WTC11 (cell line): ENCODE measurements at regions not wholly inside any gene's neighbourhood (a gene's known extent, or its start where the extent isn't known, plus 50 kb on each side); places are given as distances from the start of the nearest gene placed in this dataset.

ENCODE experiments used
- ATAC-seq: fragments of 200-7000 bp; cut with Tn5 transposase; 2 replicates; pipeline ENCODE4 v1.10.0; 2021; ENCODE audit warnings: mild to moderate bottlenecking, moderate library complexity
- CTCF ChIA-PET: fragments of 300-600 bp; sonication (Branson Sonifier 250); formaldehyde crosslinking; loops from one replicate; lab custom pipeline; 2021; ENCODE audit warnings: antibody characterized with exemption; lab: Charles Lee
- POLR2A ChIA-PET: fragments of 350-600 bp; sonication (Branson Sonifier 250); formaldehyde crosslinking; loops from one replicate; lab custom pipeline; 2021; ENCODE audit warnings: antibody characterized with exemption; lab: Charles Lee
- DNase-seq: peaks from one replicate; pipeline ENCODE4 v3.0.0; 2021; ENCODE audit warnings: low spot score
- H3K27ac Mint-ChIP-seq: 2 replicates; pipeline ENCODE4 v1.8.0; 2021; ENCODE audit warnings: mixed read lengths
- H3K27me3 Mint-ChIP-seq: 2 replicates; pipeline ENCODE4 v1.8.0; 2021; ENCODE audit warnings: low read depth, mild to moderate bottlenecking, moderate library complexity, mixed read lengths
- H3K36me3 Mint-ChIP-seq: 2 replicates; pipeline ENCODE4 v1.8.0; 2021; ENCODE audit warnings: mixed read lengths
- H3K4me1 Mint-ChIP-seq: 2 replicates; pipeline ENCODE4 v1.8.0; 2022; ENCODE audit warnings: mixed read lengths
- H3K4me3 Mint-ChIP-seq: 2 replicates; pipeline ENCODE4 v1.8.0; 2021; ENCODE audit warnings: mild to moderate bottlenecking, moderate library complexity, mixed read lengths
- H3K9me3 Mint-ChIP-seq: 2 replicates; pipeline ENCODE4 v1.8.0; 2021; ENCODE audit warnings: mixed read lengths
- ELF4 ChIP-seq: sonication (generic); formaldehyde crosslinking; IDR thresholded peaks from 2 replicates; pipeline ENCODE4 v1.8.1; 2022; ENCODE audit warnings: low read depth, mild to moderate bottlenecking, moderate library complexity, missing genetic modification reagents
- ETV6 ChIP-seq: sonication (generic); formaldehyde crosslinking; IDR thresholded peaks from 2 replicates; pipeline ENCODE4 v1.8.1; 2022; ENCODE audit warnings: mild to moderate bottlenecking, missing genetic modification reagents
- IRF2 ChIP-seq: sonication (generic); formaldehyde crosslinking; IDR thresholded peaks from 2 replicates; pipeline ENCODE4 v1.8.0; 2022; ENCODE audit warnings: low read depth, missing genetic modification reagents, borderline replicate concordance
- JUN ChIP-seq: sonication (generic); formaldehyde crosslinking; IDR thresholded peaks from 2 replicates; pipeline ENCODE4 v1.8.0; 2023; ENCODE audit warnings: mild to moderate bottlenecking, missing genetic modification reagents
- NR1H2 ChIP-seq: sonication (generic); formaldehyde crosslinking; IDR thresholded peaks from 2 replicates; pipeline ENCODE4 v1.9.0; 2021; ENCODE audit warnings: mild to moderate bottlenecking, moderate library complexity, missing genetic modification reagents
- TF ChIP-seq, protein P1 (sequence below): sonication (generic); formaldehyde crosslinking; IDR thresholded peaks from 2 replicates; pipeline ENCODE4 v1.8.0; 2022; ENCODE audit warnings: mild to moderate bottlenecking, missing genetic modification reagents
- TF ChIP-seq, protein P2 (sequence below): sonication (generic); formaldehyde crosslinking; IDR thresholded peaks from 2 replicates; pipeline ENCODE4 v1.8.1; 2022; ENCODE audit warnings: mild to moderate bottlenecking, missing genetic modification reagents, moderate library complexity, borderline replicate concordance
- TF ChIP-seq, protein P3 (sequence below): sonication (generic); formaldehyde crosslinking; IDR thresholded peaks from 2 replicates; pipeline ENCODE4 v1.8.1; 2022; ENCODE audit warnings: low read depth, missing genetic modification reagents, borderline replicate concordance
- TF ChIP-seq, protein P4 (sequence below): sonication (generic); formaldehyde crosslinking; IDR thresholded peaks from 2 replicates; pipeline ENCODE4 v1.8.0; 2022; ENCODE audit warnings: mild to moderate bottlenecking, missing genetic modification reagents
- TF ChIP-seq, protein P5 (sequence below): sonication (generic); formaldehyde crosslinking; IDR thresholded peaks from 2 replicates; pipeline ENCODE4 v1.8.1; 2023; ENCODE audit warnings: mild to moderate bottlenecking, missing genetic modification reagents, moderate library complexity
- TF ChIP-seq, protein P6 (sequence below): sonication (generic); formaldehyde crosslinking; conservative IDR thresholded peaks from 2 replicates; pipeline ENCODE4 v1.8.1; 2023; ENCODE audit warnings: mild to moderate bottlenecking, low read depth, missing genetic modification reagents, moderate library complexity
- TF ChIP-seq, protein P7 (sequence below): sonication (generic); formaldehyde crosslinking; IDR thresholded peaks from 2 replicates; pipeline ENCODE4 v1.8.1; 2022; ENCODE audit warnings: missing genetic modification reagents, borderline replicate concordance

DNA sequence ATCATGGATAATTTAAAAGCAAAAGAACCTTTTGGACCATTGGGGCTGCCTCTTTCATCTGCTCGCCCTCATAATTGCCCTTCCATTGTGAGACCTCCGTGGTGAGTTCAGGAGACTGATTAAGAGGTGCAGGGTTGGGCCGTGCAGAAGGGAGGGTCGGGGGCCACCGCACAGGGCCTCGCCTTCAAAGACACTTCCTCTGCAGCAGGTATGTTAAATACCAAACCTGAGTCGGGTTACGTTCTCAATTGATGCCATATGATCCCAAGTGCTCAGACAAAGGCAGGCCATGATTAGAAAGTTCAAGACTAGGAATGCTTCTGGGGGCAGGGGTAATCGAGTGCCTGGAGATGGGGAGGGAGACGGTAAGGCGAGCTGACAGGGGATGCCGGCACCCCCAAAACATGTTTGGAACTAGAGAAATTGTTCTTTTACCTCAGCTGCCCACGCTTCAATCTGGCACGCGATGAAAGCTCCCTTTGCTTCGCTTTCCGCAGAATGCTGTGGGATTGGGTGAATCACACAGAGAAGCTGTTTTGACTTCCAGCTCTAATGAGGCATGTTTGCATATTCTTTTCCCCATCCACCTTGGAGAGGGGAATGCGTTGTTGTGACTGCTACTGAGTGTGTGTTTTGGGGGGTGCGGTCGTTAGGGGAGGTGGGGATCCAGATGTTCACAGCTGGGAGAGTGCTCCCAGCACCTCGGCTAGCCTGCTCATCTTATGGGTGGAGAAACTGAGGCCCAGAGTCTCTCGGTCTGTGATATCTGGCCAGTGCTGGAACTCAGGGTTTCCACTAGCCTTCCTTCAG lies 309.1 kb downstream of the MYCN start:
- peak overlapping the region; percentile 38 for H3K4me3 Mint-ChIP-seq
- no peak overlapping the region for H3K27ac Mint-ChIP-seq
- DNase-seq (no peak), ATAC-seq (peak; percentile 70)
- ChIA-PET POLR2A (no interaction called here), CTCF (interaction anchor here (1.1 kb wide), 1 partner anchor 9 kb away, joined by 3 read pairs; no protein-coding TSS in a partner anchor)
- H3K27me3 Mint-ChIP-seq, result peaks cover 2% of the 10 kb centered on the region; the same call in 1 of the 2 replicates
- peaks cover 12% of the 10 kb centered on the region for H3K9me3 Mint-ChIP-seq
- H3K36me3 Mint-ChIP-seq, result peaks cover 5% of the 10 kb centered on the region; the same call in 1 of the 2 replicates
- peaks cover 23% of the 10 kb centered on the region for H3K4me1 Mint-ChIP-seq
- 0 out of 2 replicates have a peak, but pooled peaks have one; percentile 44 for TF ChIP-seq ETV6 (CRISPR knock-in tag)
- TF ChIP-seq, protein P1, sequence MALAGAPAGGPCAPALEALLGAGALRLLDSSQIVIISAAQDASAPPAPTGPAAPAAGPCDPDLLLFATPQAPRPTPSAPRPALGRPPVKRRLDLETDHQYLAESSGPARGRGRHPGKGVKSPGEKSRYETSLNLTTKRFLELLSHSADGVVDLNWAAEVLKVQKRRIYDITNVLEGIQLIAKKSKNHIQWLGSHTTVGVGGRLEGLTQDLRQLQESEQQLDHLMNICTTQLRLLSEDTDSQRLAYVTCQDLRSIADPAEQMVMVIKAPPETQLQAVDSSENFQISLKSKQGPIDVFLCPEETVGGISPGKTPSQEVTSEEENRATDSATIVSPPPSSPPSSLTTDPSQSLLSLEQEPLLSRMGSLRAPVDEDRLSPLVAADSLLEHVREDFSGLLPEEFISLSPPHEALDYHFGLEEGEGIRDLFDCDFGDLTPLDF (CRISPR knock-in tag), result no peak
- no peak for TF ChIP-seq IRF2 (CRISPR knock-in tag)
- TF ChIP-seq, protein P2, sequence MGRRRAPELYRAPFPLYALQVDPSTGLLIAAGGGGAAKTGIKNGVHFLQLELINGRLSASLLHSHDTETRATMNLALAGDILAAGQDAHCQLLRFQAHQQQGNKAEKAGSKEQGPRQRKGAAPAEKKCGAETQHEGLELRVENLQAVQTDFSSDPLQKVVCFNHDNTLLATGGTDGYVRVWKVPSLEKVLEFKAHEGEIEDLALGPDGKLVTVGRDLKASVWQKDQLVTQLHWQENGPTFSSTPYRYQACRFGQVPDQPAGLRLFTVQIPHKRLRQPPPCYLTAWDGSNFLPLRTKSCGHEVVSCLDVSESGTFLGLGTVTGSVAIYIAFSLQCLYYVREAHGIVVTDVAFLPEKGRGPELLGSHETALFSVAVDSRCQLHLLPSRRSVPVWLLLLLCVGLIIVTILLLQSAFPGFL (CRISPR knock-in tag), result no peak
- no peak for TF ChIP-seq JUN (CRISPR knock-in tag)
- TF ChIP-seq, protein P3, sequence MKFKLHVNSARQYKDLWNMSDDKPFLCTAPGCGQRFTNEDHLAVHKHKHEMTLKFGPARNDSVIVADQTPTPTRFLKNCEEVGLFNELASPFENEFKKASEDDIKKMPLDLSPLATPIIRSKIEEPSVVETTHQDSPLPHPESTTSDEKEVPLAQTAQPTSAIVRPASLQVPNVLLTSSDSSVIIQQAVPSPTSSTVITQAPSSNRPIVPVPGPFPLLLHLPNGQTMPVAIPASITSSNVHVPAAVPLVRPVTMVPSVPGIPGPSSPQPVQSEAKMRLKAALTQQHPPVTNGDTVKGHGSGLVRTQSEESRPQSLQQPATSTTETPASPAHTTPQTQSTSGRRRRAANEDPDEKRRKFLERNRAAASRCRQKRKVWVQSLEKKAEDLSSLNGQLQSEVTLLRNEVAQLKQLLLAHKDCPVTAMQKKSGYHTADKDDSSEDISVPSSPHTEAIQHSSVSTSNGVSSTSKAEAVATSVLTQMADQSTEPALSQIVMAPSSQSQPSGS (CRISPR knock-in tag), result no peak
- TF ChIP-seq, protein P4, sequence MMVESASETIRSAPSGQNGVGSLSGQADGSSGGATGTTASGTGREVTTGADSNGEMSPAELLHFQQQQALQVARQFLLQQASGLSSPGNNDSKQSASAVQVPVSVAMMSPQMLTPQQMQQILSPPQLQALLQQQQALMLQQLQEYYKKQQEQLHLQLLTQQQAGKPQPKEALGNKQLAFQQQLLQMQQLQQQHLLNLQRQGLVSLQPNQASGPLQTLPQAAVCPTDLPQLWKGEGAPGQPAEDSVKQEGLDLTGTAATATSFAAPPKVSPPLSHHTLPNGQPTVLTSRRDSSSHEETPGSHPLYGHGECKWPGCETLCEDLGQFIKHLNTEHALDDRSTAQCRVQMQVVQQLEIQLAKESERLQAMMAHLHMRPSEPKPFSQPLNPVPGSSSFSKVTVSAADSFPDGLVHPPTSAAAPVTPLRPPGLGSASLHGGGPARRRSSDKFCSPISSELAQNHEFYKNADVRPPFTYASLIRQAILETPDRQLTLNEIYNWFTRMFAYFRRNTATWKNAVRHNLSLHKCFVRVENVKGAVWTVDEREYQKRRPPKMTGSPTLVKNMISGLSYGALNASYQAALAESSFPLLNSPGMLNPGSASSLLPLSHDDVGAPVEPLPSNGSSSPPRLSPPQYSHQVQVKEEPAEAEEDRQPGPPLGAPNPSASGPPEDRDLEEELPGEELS (CRISPR knock-in tag), result 0 out of 2 replicates have a peak, but pooled peaks have one; percentile 18

DNA sequence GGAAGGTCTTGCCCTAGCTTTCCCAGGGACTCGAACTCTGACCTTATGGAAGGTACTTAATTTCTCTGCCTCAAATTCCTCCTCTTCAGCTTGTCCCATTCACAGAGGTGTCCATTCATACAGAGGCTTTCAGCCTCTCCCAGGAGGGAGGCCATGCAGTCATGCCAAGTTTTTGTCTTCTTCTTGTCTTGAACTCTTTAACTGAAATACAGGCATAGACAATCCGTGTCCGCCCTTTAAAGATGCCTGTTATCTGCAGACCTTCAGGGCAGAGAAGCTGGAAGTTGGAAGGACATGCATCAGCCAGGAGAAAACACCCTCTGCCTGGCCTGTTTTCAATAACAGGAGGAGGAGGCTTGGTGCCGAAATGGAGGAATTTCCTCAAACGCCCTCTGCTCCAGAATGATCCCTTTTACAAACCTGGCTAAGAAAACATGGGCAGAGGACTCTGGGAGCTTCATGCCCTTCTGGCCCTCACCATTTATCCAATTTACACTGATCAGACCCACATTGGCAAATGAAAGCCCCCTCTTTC lies 308.3 kb downstream of the MYCN start:
- ATAC-seq, result no peak
- Mint-ChIP-seq H3K9me3 (peaks cover 4% of the 10 kb centered on the region), H3K27me3 (peaks cover 2% of the 10 kb centered on the region; the same call in 1 of the 2 replicates), H3K4me3 (no peak overlapping the region), H3K4me1 (peaks cover 23% of the 10 kb centered on the region), H3K27ac (no peak overlapping the region)
- no peak for DNase-seq
- ChIA-PET CTCF (interaction anchor here (0.7 kb wide), 1 partner anchor 9 kb away, joined by 3 read pairs; no protein-coding TSS in a partner anchor), POLR2A (no interaction called here)
- no peak for TF ChIP-seq NR1H2 (CRISPR knock-in tag)
- TF ChIP-seq, protein P4 (CRISPR knock-in tag), result no peak
- TF ChIP-seq, protein P5, sequence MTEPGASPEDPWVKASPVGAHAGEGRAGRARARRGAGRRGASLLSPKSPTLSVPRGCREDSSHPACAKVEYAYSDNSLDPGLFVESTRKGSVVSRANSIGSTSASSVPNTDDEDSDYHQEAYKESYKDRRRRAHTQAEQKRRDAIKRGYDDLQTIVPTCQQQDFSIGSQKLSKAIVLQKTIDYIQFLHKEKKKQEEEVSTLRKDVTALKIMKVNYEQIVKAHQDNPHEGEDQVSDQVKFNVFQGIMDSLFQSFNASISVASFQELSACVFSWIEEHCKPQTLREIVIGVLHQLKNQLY, result no peak
- TF ChIP-seq ELF4 (CRISPR knock-in tag), result no peak
- TF ChIP-seq, protein P6, sequence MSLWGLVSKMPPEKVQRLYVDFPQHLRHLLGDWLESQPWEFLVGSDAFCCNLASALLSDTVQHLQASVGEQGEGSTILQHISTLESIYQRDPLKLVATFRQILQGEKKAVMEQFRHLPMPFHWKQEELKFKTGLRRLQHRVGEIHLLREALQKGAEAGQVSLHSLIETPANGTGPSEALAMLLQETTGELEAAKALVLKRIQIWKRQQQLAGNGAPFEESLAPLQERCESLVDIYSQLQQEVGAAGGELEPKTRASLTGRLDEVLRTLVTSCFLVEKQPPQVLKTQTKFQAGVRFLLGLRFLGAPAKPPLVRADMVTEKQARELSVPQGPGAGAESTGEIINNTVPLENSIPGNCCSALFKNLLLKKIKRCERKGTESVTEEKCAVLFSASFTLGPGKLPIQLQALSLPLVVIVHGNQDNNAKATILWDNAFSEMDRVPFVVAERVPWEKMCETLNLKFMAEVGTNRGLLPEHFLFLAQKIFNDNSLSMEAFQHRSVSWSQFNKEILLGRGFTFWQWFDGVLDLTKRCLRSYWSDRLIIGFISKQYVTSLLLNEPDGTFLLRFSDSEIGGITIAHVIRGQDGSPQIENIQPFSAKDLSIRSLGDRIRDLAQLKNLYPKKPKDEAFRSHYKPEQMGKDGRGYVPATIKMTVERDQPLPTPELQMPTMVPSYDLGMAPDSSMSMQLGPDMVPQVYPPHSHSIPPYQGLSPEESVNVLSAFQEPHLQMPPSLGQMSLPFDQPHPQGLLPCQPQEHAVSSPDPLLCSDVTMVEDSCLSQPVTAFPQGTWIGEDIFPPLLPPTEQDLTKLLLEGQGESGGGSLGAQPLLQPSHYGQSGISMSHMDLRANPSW (CRISPR knock-in tag), result no peak
- TF ChIP-seq, protein P7, sequence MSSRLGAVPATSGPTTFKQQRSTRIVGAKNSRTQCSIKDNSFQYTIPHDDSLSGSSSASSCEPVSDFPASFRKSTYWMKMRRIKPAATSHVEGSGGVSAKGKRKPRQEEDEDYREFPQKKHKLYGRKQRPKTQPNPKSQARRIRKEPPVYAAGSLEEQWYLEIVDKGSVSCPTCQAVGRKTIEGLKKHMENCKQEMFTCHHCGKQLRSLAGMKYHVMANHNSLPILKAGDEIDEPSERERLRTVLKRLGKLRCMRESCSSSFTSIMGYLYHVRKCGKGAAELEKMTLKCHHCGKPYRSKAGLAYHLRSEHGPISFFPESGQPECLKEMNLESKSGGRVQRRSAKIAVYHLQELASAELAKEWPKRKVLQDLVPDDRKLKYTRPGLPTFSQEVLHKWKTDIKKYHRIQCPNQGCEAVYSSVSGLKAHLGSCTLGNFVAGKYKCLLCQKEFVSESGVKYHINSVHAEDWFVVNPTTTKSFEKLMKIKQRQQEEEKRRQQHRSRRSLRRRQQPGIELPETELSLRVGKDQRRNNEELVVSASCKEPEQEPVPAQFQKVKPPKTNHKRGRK (CRISPR knock-in tag), result no peak
- TF ChIP-seq, all 79 proteins: peak for 0
- H3K36me3 Mint-ChIP-seq, result no peaks in the 10 kb centered on the region
